WTC11 (cell line): ENCODE measurements at regions not wholly inside any gene's neighbourhood (a gene's known extent, or its start where the extent isn't known, plus 50 kb on each side); places are given as distances from the start of the nearest gene placed in this dataset.

Experiments used
- ATAC-seq: fragments of 200-7000 bp; cut with Tn5 transposase; 2 replicates; pipeline ENCODE4 v1.10.0; 2021; ENCODE audit warnings: mild to moderate bottlenecking, moderate library complexity
- CTCF ChIA-PET: fragments of 300-600 bp; sonication (Branson Sonifier 250); formaldehyde crosslinking; loops from one replicate; lab custom pipeline; 2021; ENCODE audit warnings: antibody characterized with exemption; lab: Charles Lee
- POLR2A ChIA-PET: fragments of 350-600 bp; sonication (Branson Sonifier 250); formaldehyde crosslinking; loops from one replicate; lab custom pipeline; 2021; ENCODE audit warnings: antibody characterized with exemption; lab: Charles Lee
- DNase-seq: peaks from one replicate; pipeline ENCODE4 v3.0.0; 2021; ENCODE audit warnings: low spot score
- H3K27ac Mint-ChIP-seq: 2 replicates; pipeline ENCODE4 v1.8.0; 2021; ENCODE audit warnings: mixed read lengths
- H3K27me3 Mint-ChIP-seq: 2 replicates; pipeline ENCODE4 v1.8.0; 2021; ENCODE audit warnings: low read depth, mild to moderate bottlenecking, moderate library complexity, mixed read lengths
- H3K36me3 Mint-ChIP-seq: 2 replicates; pipeline ENCODE4 v1.8.0; 2021; ENCODE audit warnings: mixed read lengths
- H3K4me1 Mint-ChIP-seq: 2 replicates; pipeline ENCODE4 v1.8.0; 2022; ENCODE audit warnings: mixed read lengths
- H3K4me3 Mint-ChIP-seq: 2 replicates; pipeline ENCODE4 v1.8.0; 2021; ENCODE audit warnings: mild to moderate bottlenecking, moderate library complexity, mixed read lengths
- H3K9me3 Mint-ChIP-seq: 2 replicates; pipeline ENCODE4 v1.8.0; 2021; ENCODE audit warnings: mixed read lengths
- ARID4B ChIP-seq: sonication (generic); formaldehyde crosslinking; IDR thresholded peaks from 2 replicates; pipeline ENCODE4 v1.8.0; 2023; ENCODE audit warnings: missing genetic modification reagents, mild to moderate bottlenecking, borderline replicate concordance
- CBFB ChIP-seq: sonication (generic); formaldehyde crosslinking; IDR thresholded peaks from 2 replicates; pipeline ENCODE4 v1.8.1; 2022; ENCODE audit warnings: mild to moderate bottlenecking, low read depth, missing genetic modification reagents
- CDX4 ChIP-seq: fragments of 250-450 bp; sonication (Bioruptor Pico); IDR thresholded peaks from 2 replicates; pipeline ENCODE4 v1.9.0; 2021; ENCODE audit warnings: moderate library complexity, mild to moderate bottlenecking, inconsistent platforms, borderline replicate concordance
- CREB1 ChIP-seq: sonication (generic); formaldehyde crosslinking; IDR thresholded peaks from 2 replicates; pipeline ENCODE4 v1.8.0; 2023; ENCODE audit warnings: mild to moderate bottlenecking, missing genetic modification reagents
- E2F5 ChIP-seq: sonication (generic); formaldehyde crosslinking; IDR thresholded peaks from 2 replicates; pipeline ENCODE4 v1.8.1; 2022; ENCODE audit warnings: mild to moderate bottlenecking, moderate library complexity, missing genetic modification reagents
- FOXP1 ChIP-seq: sonication (generic); formaldehyde crosslinking; IDR thresholded peaks from 2 replicates; pipeline ENCODE4 v1.8.0; 2022; ENCODE audit warnings: missing genetic modification reagents, mild to moderate bottlenecking, moderate library complexity, borderline replicate concordance
- HMGA2 ChIP-seq: fragments of 250-450 bp; sonication (Bioruptor Pico); IDR thresholded peaks from 2 replicates; pipeline ENCODE4 v1.4.0; 2021; ENCODE audit warnings: mild to moderate bottlenecking, moderate library complexity
- HMGXB4 ChIP-seq: sonication (generic); formaldehyde crosslinking; IDR thresholded peaks from 2 replicates; pipeline ENCODE4 v1.8.1; 2023; ENCODE audit warnings: mild to moderate bottlenecking, moderate library complexity, missing genetic modification reagents
- JAZF1 ChIP-seq: fragments of 250-450 bp; sonication (Bioruptor Pico); IDR thresholded peaks from 2 replicates; pipeline ENCODE4 v1.9.0; 2021; ENCODE audit warnings: moderate library complexity, mild to moderate bottlenecking, inconsistent platforms
- JUN ChIP-seq: sonication (generic); formaldehyde crosslinking; IDR thresholded peaks from 2 replicates; pipeline ENCODE4 v1.8.0; 2023; ENCODE audit warnings: mild to moderate bottlenecking, missing genetic modification reagents
- KAT7 ChIP-seq: sonication (generic); formaldehyde crosslinking; IDR thresholded peaks from 2 replicates; pipeline ENCODE4 v1.8.1; 2023; ENCODE audit warnings: missing genetic modification reagents, mild to moderate bottlenecking, borderline replicate concordance
- MAX ChIP-seq: sonication (generic); formaldehyde crosslinking; IDR thresholded peaks from 2 replicates; pipeline ENCODE4 v1.8.0; 2022; ENCODE audit warnings: mild to moderate bottlenecking, missing genetic modification reagents
- MYBL2 ChIP-seq: sonication (generic); formaldehyde crosslinking; IDR thresholded peaks from 2 replicates; pipeline ENCODE4 v1.8.1; 2023; ENCODE audit warnings: mild to moderate bottlenecking, moderate library complexity, missing genetic modification reagents
- NFE2L1 ChIP-seq: sonication (generic); formaldehyde crosslinking; IDR thresholded peaks from 2 replicates; pipeline ENCODE4 v1.8.1; 2023; ENCODE audit warnings: missing genetic modification reagents
- NFYB ChIP-seq: sonication (generic); formaldehyde crosslinking; conservative IDR thresholded peaks from 2 replicates; pipeline ENCODE4 v1.8.0; 2022; ENCODE audit warnings: low read depth, missing genetic modification reagents
- ZBTB43 ChIP-seq: sonication (generic); formaldehyde crosslinking; IDR thresholded peaks from 2 replicates; pipeline ENCODE4 v1.8.1; 2023; ENCODE audit warnings: mild to moderate bottlenecking, missing genetic modification reagents
- ZNF396 ChIP-seq: fragments of 250-450 bp; sonication (Bioruptor Pico); IDR thresholded peaks from 2 replicates; pipeline ENCODE4 v1.8.0; 2021; ENCODE audit warnings: mild to moderate bottlenecking, moderate library complexity, borderline replicate concordance
- ZNF512 ChIP-seq: sonication (generic); formaldehyde crosslinking; IDR thresholded peaks from 2 replicates; pipeline ENCODE4 v1.8.1; 2022; ENCODE audit warnings: missing genetic modification reagents, borderline replicate concordance
- ZNF532 ChIP-seq: fragments of 250-450 bp; sonication (Bioruptor Pico); IDR thresholded peaks from 2 replicates; pipeline ENCODE4 v1.9.0; 2021; ENCODE audit warnings: mild to moderate bottlenecking, borderline replicate concordance

GRCh38 chr2:12556762-12557161, 160.0 kb upstream of the TRIB2 start:
- no peaks in the 10 kb centered on the region for H3K27me3 Mint-ChIP-seq
- H3K4me3 Mint-ChIP-seq: no peak overlapping the region
- no peak overlapping the region for H3K27ac Mint-ChIP-seq
- ChIA-PET POLR2A (no interaction called here), CTCF (interaction anchor here (1.0 to 2.2 kb wide), 4 partner anchors 9 to 450 kb away, joined by 4 to 8 read pairs (median 4); no protein-coding TSS in a partner anchor)
- no peak for TF ChIP-seq CBFB (CRISPR knock-in tag)
- no peak for TF ChIP-seq NFYB (CRISPR knock-in tag)
- TF ChIP-seq JAZF1 (CRISPR knock-in tag): no peak
- TF ChIP-seq NFE2L1 (CRISPR knock-in tag): no peak
- no peak for TF ChIP-seq MAX (CRISPR knock-in tag)
- TF ChIP-seq CREB1 (CRISPR knock-in tag): no peak
- no peak for TF ChIP-seq KAT7 (CRISPR knock-in tag)
- no peak for TF ChIP-seq MYBL2
- TF ChIP-seq CDX4 (CRISPR knock-in tag): no peak
- TF ChIP-seq FOXP1 (CRISPR knock-in tag): no peak
- no peak for TF ChIP-seq ARID4B
- no peak for TF ChIP-seq ZNF396
- TF ChIP-seq JUN (CRISPR knock-in tag): no peak
- no peak for TF ChIP-seq HMGA2 (CRISPR knock-in tag)
- TF ChIP-seq ZNF532 (CRISPR knock-in tag): no peak
- TF ChIP-seq HMGXB4: no peak
- no peak for TF ChIP-seq ZNF512
- no peak for TF ChIP-seq ZBTB43
- TF ChIP-seq E2F5: no peak
- H3K4me1 Mint-ChIP-seq: peaks cover 20% of the 10 kb centered on the region
- H3K36me3 Mint-ChIP-seq: no peaks in the 10 kb centered on the region; the same call in 1 of the 2 replicates
- ATAC-seq (no peak), DNase-seq (no peak)
- peaks cover 11% of the 10 kb centered on the region for H3K9me3 Mint-ChIP-seq
